TTC549 (cell line): ENCODE measurements at regions not wholly inside any gene's neighbourhood (a gene's known extent, or its start where the extent isn't known, plus 50 kb on each side); places are given as distances from the start of the nearest gene placed in this dataset.

Experiments used
- FAIRE-seq: peaks from 2 replicates; lab custom pipeline; 2012; peaks lifted over from hg19 to GRCh38; lab: Jason Lieb, UNC

DNA sequence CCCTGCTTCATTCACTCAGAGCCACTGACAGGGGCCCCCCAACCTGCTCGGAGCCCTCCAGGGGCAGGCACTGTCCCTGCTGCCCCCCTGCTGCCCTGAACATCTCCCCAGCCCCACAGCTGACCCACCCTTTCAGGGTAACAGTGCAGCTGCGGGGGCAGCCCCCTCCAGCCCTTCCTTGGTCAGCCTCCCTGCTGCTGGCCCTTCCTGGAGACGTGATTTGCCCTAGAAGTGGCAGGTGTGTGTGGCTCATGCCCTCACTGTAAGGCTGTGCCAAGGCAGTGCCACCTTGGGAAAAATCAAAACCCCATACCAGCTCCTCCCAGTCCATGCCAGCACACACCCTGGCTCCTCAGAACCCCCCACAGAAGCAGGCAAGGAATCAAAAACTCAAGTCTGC, 184.2 kb upstream of the HDAC4 start:
- no peak for FAIRE-seq

DNA sequence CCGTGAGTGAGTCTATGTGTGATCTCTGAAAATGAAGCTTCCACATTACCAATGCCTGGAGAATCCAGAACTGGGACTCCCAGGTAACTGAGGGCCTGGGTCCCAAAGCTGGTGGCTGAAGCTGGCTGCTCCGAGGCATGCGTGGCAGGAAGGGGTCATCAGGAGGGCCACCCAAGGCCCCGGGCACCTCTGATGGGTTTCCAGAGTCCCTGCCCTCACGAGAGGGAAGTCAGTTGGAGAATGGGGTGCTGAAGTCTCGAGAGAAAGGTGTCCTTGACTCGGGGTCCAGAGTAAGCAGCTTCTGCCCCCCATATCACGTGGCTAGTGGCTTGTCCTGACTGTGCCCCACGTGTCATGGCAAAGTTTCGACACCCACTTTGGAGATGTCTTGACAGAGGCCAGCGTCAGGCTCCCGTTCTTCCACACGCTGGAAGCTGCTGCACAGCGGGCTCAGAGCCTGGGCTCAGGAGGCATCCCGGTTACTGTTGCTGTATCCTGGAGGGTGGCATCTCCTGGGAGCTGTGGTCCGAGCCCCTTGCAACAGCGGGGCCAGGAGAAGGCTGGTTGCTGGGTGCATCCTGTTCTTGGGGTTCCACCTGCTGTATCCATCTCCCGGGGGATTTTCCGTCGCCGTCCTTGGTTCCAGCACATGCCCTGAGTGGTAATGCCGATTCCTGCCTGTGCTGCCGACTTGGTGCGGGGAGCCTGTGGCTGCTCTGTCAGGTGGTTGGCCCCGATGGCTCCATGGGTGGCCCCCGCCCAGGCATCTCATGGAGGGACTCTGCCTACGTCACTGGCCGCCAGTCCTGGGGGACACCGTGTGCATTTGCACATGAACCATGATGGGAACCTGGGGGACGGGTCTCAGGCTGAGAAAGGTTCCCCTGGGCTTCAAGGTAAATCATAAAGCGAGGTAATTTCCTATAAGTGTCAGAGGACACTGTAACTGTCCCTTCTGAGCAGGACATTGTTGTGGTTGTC, 183.3 kb upstream of the HDAC4 start:
- FAIRE-seq: no peak

DNA sequence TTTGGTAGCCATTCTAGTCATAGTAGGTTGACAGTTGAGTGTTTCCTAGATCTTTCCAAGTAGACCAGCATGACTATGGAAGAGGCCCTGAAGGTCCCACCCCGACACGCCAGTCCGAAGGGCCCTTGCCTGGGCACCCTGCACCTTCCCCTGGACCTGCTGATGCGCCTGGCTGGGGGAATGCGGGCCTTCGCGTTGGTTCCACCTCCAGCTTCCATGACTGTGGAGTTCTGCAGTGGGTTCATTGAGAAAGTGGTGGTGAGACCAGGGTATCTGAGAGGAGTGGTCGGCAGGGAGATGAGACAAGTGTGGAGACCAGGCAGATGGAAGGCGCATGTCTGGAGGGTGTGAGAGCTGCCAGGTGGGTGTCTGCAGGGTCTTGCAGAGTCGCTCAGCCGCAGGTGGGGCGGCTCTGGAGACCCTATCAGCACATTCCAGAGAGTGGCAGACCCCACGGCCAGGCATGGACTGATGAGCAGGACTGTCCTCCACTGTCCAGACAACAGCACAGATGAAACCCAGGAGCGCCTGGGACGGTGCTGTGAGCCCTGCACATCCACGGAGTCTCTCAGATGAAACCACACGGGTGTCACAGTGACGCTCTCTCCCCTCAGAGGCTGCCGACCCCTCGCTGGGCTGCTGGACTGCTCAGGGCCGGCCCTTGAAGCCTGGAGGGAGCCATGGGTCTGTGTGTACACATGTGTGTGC, 182.5 kb upstream of the HDAC4 start:
- FAIRE-seq: no peak

DNA sequence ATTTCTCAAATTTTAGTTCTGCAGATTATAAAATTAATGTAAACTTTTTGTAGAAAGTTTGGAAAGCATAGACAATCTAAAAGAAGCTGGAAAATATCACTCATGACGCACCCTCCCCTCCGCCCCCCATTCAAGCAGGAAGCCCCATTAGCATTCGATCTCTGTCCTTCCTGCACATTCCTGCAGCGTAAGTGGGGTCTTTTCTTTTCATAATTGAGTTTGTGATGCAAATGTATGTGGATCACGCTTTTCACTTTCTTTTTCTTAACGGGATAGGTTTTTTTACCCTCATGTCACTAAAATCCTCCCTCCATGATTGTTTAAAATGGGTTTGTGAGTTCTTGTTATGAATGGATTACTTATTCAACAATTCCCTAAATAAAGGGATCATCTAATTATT, 181.7 kb upstream of the HDAC4 start:
- no peak for FAIRE-seq

DNA sequence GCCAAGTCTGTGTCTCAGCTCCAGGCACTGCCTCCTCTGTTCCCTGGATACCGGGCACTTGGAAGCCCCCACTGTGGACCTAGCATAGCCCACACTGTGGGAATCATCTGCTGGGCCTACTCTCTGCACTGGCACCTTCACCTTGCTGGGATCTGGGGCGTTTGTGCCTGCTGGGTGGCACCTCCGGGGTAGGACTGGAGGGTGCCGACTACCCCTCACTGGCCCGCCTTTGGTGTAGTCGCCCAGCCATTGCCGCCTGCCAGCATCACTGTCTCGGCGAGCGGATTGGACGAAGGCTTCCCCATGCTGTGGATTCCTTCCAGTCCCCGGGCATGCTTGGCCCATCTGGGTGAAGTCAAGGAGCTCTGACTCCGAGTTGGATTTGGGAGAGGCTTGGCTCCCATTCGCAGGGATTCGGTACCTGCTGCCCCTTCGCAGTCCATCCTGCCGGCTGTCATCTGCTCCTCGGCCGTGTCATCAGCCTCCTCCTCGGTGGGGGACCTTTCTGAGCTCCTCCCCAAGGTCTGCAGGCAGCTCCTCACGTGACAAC, 180.6 kb upstream of the HDAC4 start:
- no peak for FAIRE-seq

DNA sequence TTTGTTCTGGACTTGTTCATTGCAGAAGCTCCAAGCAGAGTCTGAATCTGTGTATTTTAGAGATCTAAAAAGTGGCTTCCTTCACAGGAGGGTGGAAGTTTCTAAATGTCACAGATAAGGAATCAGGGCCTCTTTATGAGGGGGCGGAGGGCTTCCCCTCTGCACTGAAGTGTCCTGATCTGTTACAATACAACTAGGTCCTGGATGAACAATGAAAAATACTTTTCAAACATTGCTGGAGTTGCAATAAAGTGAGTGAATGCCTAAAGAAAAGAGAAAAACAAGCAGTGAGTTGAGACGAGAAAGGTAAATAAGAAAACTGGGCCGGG, 179.3 kb upstream of the HDAC4 start:
- FAIRE-seq: no peak

DNA sequence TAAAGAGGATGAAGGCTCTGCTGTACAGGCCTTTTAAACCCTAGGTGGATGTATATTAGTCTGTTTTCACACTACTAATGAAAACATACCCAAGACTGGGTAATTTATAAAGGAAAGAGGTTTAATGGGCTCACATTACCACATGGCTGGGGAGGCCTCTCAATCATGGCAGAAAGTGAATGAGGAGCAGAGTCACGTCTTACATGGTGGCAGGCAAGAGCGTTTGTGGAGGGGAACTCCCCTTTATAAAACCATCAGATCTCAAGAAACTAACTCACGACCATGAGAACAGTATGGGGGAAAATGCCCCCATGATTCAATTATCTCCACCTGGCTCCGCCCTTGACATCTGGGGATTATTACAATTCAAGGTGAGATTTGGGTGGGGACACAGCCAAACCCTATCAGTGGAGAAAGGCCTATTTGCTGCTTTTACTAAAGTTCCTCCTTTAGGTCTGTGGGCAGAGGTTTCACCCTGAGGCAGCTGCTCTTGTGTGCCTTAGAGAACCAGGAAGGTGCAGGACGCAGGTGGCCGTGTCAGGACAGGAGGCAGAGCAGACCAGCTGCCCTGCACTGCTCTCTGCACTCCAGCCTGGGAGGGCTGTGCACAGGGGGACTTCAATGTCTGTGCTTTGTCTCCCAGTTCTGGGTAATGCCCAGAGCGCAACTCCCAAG, 178.8 kb upstream of the HDAC4 start:
- no peak for FAIRE-seq

DNA sequence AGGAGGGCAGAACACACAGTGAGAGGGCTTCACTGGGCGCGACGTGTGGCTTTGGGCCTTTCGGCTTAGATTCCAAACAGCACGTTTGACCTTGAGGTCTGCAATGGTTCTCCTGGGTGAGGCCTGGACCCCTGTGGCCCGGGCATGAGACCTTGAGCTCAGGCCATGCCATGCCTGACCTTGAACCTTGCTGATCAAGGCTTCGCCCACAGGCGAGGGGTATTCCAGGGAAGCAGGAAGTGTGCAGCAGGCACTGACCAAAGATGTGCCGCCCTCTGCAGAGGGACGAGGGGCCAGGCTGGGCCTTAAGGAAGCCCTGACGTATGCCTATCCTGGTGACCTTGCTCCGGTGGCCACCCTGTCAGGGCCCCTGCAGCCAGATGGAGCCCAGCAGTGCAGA, 178.3 kb upstream of the HDAC4 start:
- no peak for FAIRE-seq

DNA sequence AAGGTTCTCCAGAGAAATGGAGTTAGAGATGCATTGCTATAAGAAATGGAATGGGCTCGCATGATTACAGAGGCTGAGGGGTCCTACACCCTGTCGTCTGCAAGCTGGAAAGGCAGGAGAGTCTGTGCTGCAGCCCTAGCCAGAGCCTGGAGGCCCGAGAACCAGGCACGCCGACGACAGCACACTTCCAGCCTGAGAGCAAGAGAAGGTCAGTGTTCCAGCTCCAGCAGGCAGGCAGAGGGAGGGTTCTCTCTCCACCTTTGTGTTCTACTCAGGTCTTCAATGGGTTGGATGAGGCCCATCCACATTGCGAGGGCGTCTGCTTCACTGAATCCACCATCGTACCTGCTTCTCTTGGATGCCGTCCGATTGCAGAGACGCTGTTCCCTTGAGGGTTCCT, 177.6 kb upstream of the HDAC4 start:
- FAIRE-seq: no peak

DNA sequence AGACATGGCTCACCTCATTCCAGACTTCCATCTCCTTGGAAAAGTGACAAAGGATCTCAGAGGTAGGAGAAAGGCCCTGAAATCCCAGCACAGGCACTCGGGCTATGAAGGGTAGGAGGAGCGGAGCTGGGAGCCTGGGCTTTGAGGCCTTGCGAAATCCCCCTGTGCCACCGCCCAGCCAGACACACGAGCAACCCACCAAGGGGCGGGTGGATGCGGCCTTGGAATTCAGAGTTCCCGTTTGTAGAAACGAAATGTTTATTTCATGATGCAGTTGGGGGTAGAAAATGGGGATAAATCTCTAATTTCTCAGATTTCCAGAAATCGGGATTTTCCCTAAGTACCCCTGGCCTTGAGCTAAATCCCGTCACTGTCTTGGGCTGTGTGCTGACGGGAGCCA, 177.1 kb upstream of the HDAC4 start:
- no peak for FAIRE-seq

DNA sequence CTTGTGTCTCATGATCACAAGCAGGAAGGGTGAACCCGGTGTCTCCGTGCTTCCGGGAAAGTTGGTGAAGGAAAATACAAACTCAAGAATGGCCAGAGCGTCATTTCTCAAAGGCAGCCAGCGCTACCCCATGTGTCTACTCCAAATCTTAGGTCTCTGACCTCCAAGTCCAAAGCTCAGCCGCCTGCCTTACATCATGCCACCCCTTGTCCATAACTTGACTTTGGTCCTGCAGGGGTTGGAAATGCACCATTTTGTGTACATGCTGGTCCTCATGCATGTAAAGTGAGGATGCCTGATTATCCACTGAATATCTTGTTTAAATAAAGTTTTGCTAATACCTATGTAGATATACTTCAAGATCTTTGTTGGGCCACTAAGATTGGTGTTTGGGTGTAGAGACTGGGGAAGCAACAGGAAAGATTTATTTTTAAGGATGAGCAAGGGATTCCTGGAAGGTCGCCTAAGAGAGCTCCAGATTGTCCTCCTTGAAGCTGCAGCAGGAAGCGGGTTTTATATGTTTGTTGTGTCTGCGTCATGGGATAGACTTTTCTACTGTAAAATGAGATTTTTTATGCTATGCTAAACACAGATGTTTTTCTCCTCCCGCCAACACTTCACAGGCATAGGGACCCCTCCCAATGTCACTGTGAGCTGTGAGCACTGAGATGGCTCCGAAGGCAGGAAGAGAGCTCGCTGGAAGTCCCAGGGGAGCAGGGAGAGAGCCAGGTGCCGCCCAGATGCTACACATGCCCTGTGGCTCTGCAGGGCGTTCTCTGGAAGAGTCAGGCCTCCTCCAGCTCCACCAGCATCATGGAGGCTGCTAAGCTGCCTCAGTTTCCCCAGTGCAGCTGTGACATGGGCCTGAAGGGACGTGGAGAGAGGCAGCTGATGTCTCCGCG, 176.2 kb upstream of the HDAC4 start:
- no peak for FAIRE-seq

DNA sequence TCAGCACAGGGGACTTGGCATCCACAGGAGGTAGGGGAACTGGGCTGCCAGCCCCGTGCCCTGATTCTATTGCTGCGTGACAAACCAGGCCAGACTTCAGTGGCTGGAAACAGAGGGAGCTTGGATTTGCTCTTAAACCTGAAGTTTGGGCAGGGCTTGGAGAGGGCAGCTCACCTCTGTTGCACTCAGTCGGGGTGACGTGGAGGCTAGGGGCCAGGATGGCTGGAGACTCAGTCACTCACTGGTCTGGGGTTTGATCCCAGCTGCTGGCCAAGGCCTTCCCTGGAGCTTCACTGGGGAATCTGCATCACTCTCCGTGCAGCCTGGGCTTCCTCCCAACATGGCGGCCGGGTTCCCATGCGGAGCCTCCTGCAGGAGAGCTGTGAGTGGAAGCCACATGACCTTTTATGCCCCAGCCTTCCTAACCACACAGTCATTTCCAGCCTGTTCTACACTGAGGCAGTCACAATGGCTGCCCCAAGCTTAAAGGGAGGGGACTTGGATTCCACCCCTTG, 175.2 kb upstream of the HDAC4 start:
- FAIRE-seq: no peak

DNA sequence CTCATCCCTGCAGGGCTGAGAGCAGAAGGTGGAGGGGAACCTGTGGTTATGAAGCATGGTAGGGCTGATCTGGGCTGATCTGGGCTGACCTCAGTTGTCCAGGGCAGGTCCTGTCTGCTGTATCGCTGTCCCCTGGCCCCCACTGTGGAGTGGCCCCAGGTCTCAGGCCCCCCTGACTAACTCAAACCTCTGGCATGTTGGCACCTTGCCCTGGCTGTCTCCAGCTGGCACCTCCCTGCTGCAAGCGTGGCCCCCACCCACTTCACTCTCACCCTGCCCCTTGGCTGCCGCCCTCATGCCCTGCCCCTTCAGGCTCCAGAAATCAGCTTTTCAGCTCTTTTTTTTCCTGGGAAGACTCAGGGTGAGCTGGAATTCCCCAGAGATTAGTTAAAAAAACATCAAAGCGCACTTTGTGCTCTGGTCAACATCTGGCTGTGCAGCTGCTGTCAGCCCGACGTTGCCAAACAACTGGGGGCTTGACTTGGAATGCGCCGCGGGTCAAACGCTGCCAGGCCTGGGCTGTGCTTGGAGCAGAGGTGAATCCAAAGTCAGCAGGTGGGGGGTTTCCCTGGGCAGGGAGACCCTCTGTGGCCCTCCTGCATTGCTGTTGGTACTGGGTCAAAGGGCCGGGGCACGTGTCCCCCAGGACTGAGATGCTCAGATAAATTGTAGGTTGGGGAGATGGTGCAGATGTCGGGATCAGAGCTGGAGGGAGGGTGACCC, 173.8 kb upstream of the HDAC4 start:
- FAIRE-seq: no peak

DNA sequence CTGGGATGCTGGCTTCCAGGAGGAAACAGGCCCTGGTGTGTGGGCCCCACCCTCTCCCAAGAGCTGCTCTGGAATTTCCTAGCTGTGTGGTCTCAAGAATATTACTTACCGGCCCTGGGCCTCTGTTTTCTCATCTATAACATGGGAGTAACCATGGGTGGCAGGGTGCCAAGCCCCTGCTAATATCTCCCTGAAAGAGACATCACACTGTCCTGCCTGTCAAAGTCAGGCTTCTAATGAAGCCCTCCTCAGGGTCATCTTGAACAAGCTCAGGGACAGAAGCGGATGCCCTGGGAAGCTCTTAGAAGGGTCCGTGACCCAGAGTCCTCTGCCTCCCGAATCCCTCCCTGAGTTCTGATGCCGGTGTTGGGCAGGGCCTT, 173.2 kb upstream of the HDAC4 start:
- no peak for FAIRE-seq

DNA sequence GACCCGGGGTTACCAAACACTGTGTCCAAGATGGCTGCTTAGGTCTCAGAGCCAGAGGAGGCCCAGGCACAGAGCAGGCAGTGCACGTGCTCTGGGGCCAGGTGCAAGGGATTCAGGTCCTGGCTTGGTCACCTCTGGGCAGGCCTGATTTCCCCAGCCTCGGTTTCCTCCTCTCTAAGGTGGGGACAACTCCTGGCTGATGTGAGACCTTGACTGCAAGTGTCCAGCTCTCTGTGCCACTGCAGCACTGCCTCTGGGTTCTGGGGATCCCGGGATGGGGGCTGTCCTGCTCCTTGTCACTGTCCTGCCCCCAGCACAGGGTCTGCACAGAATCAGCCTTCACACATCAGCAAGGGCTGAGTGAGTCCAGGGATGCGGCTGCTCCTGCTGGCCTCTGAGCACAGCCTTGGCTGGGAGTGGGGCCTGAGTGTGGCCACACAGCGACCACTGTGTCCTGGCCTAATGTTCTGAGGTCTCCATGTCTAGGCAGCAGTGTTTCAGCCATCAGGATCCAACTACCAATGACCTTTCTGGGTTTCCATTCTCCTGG, 170.2 kb upstream of the HDAC4 start:
- FAIRE-seq: no peak

DNA sequence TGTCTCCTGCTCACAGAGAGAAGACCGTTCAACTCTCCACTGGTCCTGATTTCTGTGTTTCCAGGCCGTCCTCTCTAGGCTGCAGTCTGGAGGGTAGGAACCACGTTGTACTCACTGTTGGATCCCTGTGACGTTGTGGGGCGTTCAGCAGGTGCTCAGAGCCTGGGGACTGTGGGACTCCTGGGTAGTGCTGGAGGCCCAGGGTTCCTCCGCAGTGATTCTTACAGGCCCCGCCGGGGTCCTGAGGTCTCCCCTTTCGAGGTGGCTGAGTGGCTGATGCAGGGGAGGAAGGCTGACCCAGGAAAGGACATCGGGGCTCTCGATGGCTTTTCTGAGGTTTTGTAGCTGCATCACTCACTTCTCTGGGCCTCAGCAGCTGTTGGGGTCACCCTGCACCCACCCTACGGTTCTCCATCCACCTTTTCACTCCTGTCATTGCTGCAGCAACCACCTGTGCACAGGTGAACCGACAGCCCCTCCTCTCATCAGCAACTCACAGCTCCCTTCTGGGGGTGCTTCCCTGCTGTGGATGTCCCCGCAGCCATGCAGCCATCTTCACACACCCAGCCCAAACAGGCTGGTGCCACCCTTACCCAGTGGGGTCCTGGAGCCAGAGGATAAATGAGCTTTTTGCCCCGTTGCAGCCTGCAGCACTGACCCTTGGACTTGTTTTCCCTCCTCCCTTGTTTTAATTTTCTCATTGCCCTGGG, 169.6 kb upstream of the HDAC4 start:
- no peak for FAIRE-seq

DNA sequence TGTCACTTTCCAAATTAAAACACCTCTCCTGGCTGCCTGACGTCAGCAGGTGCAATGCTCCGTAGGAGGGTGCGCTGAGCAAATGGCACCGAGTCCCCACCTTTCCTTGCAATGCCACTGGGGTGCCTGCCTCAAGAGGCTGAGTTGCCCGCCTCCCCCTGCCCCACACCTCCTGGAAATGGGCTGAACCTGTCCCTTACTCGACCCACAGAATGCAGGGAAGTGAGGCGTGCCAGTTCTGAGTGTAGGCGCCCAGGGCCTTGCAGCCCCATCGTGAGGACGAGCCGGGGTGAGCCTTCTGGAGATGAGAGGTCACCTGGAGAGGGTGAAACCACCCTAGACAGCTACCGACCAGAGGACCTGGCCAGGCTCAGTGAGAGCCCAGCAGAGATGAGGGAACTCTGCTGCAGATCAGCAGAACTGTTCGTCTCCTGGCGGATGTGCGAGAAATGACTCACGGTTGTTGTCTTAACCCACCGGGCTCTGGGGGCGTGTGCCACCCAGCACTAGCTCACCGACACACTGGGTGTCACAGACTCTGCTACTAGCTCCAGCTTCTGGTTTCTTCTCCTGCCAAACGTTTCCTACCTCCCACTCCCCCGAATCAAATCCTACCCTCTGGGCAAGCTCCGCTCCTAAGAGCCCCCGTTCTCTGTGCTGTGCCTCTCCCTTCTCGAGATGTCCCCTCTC, 168.7 kb upstream of the HDAC4 start:
- no peak for FAIRE-seq

DNA sequence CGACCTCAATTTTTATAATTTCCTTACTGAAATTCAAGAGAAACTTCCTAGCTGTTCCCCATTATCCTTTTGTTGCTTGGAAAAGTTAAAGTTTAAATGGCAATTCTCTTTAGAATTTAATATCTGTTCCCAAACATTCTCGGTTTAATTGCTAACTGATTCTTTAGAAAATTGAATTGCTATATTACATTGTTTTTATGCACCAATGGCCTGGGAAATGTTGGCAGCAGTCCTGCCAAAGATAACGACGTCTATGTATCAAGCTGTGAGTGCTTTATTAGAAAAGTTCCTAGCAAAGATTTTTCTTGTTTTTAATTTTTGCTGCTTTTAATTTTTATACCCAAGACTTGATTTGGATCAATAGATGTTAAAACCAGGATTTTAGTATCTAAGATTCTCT, 167.8 kb upstream of the HDAC4 start:
- no peak for FAIRE-seq

DNA sequence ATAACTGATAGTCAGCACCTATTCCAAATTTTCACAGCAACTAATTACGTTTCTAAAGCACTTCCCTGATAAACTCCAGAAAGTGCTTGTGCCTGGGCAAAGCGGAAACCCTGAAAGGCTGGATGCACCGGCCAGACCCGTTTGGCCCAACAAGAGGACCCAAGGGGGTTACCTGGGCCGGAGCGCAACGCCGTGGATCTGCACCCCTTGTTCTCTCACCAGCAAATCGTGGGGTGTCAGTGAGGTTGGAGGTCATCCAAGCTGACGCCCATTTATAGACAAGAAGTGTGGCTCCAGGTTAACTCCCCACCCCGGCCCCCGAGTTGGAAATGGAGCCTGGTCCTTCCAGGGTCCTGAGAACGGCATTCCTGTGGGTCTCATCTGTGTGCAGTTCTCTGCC, 167.0 kb upstream of the HDAC4 start:
- no peak for FAIRE-seq
